Liver (tissue), 3 donors: ENCODE measurements at regions not wholly inside any gene's neighbourhood (a gene's known extent, or its start where the extent isn't known, plus 50 kb on each side); places are given as distances from the start of the nearest gene placed in this dataset.

Experiments used
- FOXA1 ChIP-seq: IDR thresholded peaks from 2 replicates; pipeline ENCODE4 v1.6.1; 2016; ENCODE audit warnings: antibody characterized with exemption
- GABPA ChIP-seq, 2 donors: IDR thresholded peaks in 1 of 2; conservative IDR thresholded peaks in 1 of 2; 2 replicates each; pipeline ENCODE4 v1.6.1; 2016; ENCODE audit warnings: antibody characterized with exemption in 2 of 2, mild to moderate bottlenecking in 1 of 2, moderate library complexity in 1 of 2
- MAX ChIP-seq: IDR thresholded peaks from 2 replicates; pipeline ENCODE4 v1.6.1; 2016; ENCODE audit warnings: antibody characterized with exemption
- RAD21 ChIP-seq, 2 donors: IDR thresholded peaks; 2 replicates each; pipeline ENCODE4 v1.6.1; 2016; ENCODE audit warnings: antibody characterized with exemption in 2 of 2, mild to moderate bottlenecking in 2 of 2
- SP1 ChIP-seq: IDR thresholded peaks from 2 replicates; pipeline ENCODE4 v1.6.1; 2018; ENCODE audit warnings: antibody characterized with exemption, mild to moderate bottlenecking
- TF ChIP-seq, protein P1 (sequence below): fragments of 150-350 bp; IDR thresholded peaks from 2 replicates; pipeline ENCODE4 v1.5.1; 2017; ENCODE audit warnings: improper control_type of control experiment, low read depth, low read length; ENCODE audit not compliant: missing input control
- donor health status: healthy.
- donor health status: healthy.

DNA sequence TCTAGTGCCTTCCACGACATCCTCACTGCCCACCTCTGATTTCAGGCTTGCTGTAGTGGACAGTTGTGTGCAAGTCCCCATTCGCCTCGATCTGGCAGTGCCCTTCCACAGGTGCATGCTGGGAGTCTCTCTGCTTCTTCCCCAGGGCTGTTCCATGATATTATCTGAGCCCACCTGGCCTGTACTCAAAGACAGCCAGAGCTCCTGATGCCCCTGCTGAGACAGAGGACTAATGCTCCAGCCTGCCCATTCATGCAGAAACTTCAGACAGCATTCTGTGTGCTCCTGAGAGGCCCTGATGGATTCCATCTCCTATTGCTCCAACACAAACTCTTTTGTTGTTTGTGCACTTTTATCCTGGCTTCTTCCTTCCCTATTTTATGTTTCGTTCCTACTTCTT is 164.8 kb upstream of the PRSS58 start:
- TF ChIP-seq, protein P1, sequence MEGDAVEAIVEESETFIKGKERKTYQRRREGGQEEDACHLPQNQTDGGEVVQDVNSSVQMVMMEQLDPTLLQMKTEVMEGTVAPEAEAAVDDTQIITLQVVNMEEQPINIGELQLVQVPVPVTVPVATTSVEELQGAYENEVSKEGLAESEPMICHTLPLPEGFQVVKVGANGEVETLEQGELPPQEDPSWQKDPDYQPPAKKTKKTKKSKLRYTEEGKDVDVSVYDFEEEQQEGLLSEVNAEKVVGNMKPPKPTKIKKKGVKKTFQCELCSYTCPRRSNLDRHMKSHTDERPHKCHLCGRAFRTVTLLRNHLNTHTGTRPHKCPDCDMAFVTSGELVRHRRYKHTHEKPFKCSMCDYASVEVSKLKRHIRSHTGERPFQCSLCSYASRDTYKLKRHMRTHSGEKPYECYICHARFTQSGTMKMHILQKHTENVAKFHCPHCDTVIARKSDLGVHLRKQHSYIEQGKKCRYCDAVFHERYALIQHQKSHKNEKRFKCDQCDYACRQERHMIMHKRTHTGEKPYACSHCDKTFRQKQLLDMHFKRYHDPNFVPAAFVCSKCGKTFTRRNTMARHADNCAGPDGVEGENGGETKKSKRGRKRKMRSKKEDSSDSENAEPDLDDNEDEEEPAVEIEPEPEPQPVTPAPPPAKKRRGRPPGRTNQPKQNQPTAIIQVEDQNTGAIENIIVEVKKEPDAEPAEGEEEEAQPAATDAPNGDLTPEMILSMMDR = no peak
- TF ChIP-seq MAX (no peak), RAD21 (IDR thresholded peaks at IDR 0.05) (no peak), GABPA (IDR thresholded peaks at IDR 0.05 in 1 of 2, conservative IDR thresholded peaks at IDR 0.05 in 1 of 2) (no peak), SP1 (no peak), FOXA1 (no peak)
